ENCODE measurements at regions not wholly inside any gene's neighbourhood (a gene's known extent, or its start where the extent isn't known, plus 50 kb on each side); places are given as distances from the start of the nearest gene placed in this dataset.

- Histone ChIP-seq H2AFZ (ENCODE audit: low read length) (no peak overlapping the region), H3K4me1 (replicated peaks in 1 of 4; ENCODE audit: control insufficient read depth in 3 of 4, insufficient read depth in 4 of 4, low read length in 3 of 4) (no peaks in the 10 kb centered on the region), H4K5ac (ENCODE audit: insufficient read length, low read depth, low read length) (no peak overlapping the region), H3K4me3 (ENCODE audit: extremely low read depth in 1 of 4, insufficient read depth in 2 of 4, low read depth in 3 of 4, low read length in 4 of 4) (no peak overlapping the region), H4K20me1 (replicated peaks in 1 of 2; ENCODE audit: control insufficient read depth in 1 of 2, insufficient read depth in 2 of 2, low read length in 2 of 2) (no peaks in the 10 kb centered on the region), H2BK20ac (ENCODE audit: low read length) (no peak overlapping the region), H3K56ac (replicated peaks; ENCODE audit: insufficient read length, low read depth, low read length) (no peak overlapping the region), H3K23ac (ENCODE audit: insufficient read length) (no peak overlapping the region), H3K23me2 (ENCODE audit: low read depth, low read length) (no peaks in the 10 kb centered on the region), H3K14ac (ENCODE audit: insufficient read length) (no peak overlapping the region), H3K4ac (replicated peaks; ENCODE audit: insufficient read length, low read depth, low read length) (no peak overlapping the region), H2BK15ac (ENCODE audit: low read length) (no peak overlapping the region), H3K27me3 (replicated peaks in 1 of 4; ENCODE audit: control insufficient read depth in 3 of 4, extremely low read depth in 1 of 4, insufficient read depth in 3 of 4, low read length in 3 of 4) (peaks cover 0 to 1% (median 0%) of the 10 kb centered on the region in 4 experiments; a peak in 1 of 7 replicates), H3K27ac (ENCODE audit: low read depth, low read length) (no peak overlapping the region), H2BK12ac (ENCODE audit: low read depth, low read length) (no peak overlapping the region), H3K79me2 (ENCODE audit: control insufficient read depth in 1 of 2, insufficient read depth in 2 of 2, low read length in 2 of 2) (no peaks in the 10 kb centered on the region), H2BK120ac (replicated peaks; ENCODE audit: low read depth, low read length) (no peak overlapping the region), H2BK5ac (ENCODE audit: low read depth, low read length) (no peak overlapping the region), H3K9ac (replicated peaks in 1 of 4; ENCODE audit: extremely low read depth in 1 of 4, low read depth in 3 of 4, low read length in 3 of 4) (no peak overlapping the region), H2AK5ac (ENCODE audit: low read depth, low read length) (no peak overlapping the region), H4K8ac (ENCODE audit: extremely low read depth, insufficient read depth, low read length) (no peak overlapping the region), H4K91ac (replicated peaks; ENCODE audit: insufficient read length, low read length) (no peak overlapping the region), H3K18ac (ENCODE audit: extremely low read depth, low read length) (no peak overlapping the region), H3K9me3 (ENCODE audit: insufficient read depth in 2 of 2, low read depth in 1 of 2, low read length in 1 of 2) (no peaks in the 10 kb centered on the region), H3K4me2 (ENCODE audit: insufficient read depth in 1 of 2, low read depth in 2 of 2, low read length in 2 of 2) (no peak overlapping the region), H3K36me3 (ENCODE audit: control insufficient read depth in 2 of 4, insufficient read depth in 4 of 4, low read length in 3 of 4) (no peaks in the 10 kb centered on the region), H3K79me1 (ENCODE audit: low read depth, low read length) (no peaks in the 10 kb centered on the region)
- FAIRE-seq (no peak), DNase-seq (ENCODE audit: low read depth in 1 of 2, low spot score in 2 of 2) (no peak)
- CTCF ChIA-PET (ENCODE audit: partially characterized antibody) = interaction anchor here (1.4 kb wide), 1 partner anchor 376 kb away, joined by 4 read pairs; no protein-coding TSS in a partner anchor
- POLR2A ChIA-PET (ENCODE audit: partially characterized antibody) = no interaction called here
- WGBS, 2 experiments (ENCODE audit: extremely low coverage in 1 of 2, insufficient coverage in 1 of 2, insufficient read length in 1 of 2, insufficient replicate concordance in 2 of 2, low coverage in 1 of 2, low lambda C conversion rate in 2 of 2, missing lambda C conversion rate in 1 of 2) = 63% methylated on average over 1 of the region's 1 CpG; no CpG with 5 or more reads in 1 of the 2 experiments
- TF ChIP-seq CHD2 (IDR thresholded peaks at IDR 0.05; ENCODE audit: low read length) (no peak), ZNF274 (IDR thresholded peaks at IDR 0.05; ENCODE audit: borderline replicate concordance, extremely low read depth, low read length) (no peak), CHD1 (IDR thresholded peaks at IDR 0.05; ENCODE audit: low read depth, low read length) (no peak), TEAD4 (IDR thresholded peaks at IDR 0.05; ENCODE audit: low read depth, low read length) (no peak), NRF1 (IDR thresholded peaks at IDR 0.05; ENCODE audit: low read depth, low read length) (no peak), HDAC6 (IDR thresholded peaks at IDR 0.05; ENCODE audit: low read depth, low read length) (no peak), ASH2L (IDR thresholded peaks at IDR 0.05; ENCODE audit: low read length) (no peak), SP2 (IDR thresholded peaks at IDR 0.05; ENCODE audit: low read length) (no peak), RXRA (IDR thresholded peaks at IDR 0.05; ENCODE audit: insufficient read depth, low read depth, low read length) (no peak), BCL11A (IDR thresholded peaks at IDR 0.05; ENCODE audit: low read depth in 2 of 2, low read length in 2 of 2) (no peak), PHF8 (conservative IDR thresholded peaks at IDR 0.05; ENCODE audit: low read depth, low read length) (no peak)
- TF ChIP-seq, protein P1, sequence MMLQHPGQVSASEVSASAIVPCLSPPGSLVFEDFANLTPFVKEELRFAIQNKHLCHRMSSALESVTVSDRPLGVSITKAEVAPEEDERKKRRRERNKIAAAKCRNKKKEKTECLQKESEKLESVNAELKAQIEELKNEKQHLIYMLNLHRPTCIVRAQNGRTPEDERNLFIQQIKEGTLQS (IDR thresholded peaks at IDR 0.05; ENCODE audit: insufficient read depth, low read depth, low read length) = no peak
These were observed 215.1 kb downstream of the ASCL1 start for GRCh38 chr12:103172447-103173112.
